GM21526 (cell line): ENCODE measurements at regions not wholly inside any gene's neighbourhood (a gene's known extent, or its start where the extent isn't known, plus 50 kb on each side); places are given as distances from the start of the nearest gene placed in this dataset.
"Not testable (repeated sequence)": the region's sequence is repeated elsewhere in the genome, so short reads cannot be mapped to it uniquely, and the experiment has no call there.

Experiments used
- ATAC-seq: cut with Tn5 transposase; IDR thresholded peaks from one replicate; pipeline ENCODE4 v1.9.1; 2021; ENCODE audit warnings: moderate library complexity; ENCODE audit not compliant: unreplicated experiment, low FRiP score

DNA sequence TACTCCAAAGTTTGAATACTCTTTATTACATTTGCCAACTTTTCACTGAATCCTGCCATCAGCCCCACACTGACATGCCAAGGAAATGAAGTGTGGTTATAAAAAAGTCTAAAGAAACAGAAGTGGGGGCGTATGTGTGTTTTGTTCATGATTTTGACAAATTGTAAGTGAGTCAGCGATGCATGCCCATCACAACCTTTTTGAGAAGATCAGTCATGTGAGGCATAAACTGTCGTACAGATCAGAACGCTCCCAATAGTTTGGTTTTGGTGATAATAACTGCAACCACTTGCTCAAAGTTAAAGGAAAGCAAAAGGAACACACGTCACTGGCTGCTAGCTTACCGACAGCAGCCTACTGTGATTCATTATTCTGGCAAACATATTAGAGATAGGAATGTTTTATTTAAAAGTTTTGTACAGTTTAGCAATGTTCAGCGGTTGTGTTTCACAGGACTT is 95.6 kb downstream of the RGS2 start:
- ATAC-seq, result no peak

DNA sequence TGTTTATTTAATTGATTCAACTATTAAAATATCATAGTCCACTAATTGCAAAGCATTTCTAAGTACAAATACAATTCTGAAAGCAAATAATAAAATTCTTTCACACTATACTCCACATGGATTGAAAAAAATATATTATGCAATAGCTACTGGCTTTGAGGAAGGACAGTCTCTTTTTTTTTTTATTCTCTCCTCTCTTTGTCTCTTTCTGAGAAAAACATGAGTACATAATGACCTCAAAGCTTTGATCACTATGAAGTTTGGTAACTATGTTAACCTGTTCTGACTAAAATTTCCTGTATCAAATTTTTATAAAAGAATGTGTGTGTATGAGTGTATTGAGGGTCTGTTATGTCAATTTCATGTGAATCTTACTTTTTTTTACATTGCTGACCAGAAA is 96.2 kb downstream of the RGS2 start:
- no peak for ATAC-seq

DNA sequence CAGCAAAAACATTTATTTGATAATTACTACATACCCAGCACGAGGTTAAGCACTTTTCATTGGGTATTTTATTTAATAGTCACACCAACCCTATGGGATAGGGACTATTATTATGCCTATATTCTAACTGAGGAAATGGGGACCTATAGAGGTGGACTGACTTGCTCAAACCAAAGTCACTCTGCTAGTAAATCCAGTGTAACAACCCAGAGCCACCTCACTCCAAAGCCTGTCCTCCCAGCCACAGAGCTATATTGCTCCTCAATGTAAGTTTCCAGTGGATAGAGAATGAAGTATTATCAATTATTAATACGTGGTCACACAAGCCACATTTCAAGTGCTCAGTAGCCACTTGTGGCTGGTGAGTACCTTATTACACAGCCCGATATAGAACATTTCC is 97.5 kb downstream of the RGS2 start:
- ATAC-seq, result no peak

DNA sequence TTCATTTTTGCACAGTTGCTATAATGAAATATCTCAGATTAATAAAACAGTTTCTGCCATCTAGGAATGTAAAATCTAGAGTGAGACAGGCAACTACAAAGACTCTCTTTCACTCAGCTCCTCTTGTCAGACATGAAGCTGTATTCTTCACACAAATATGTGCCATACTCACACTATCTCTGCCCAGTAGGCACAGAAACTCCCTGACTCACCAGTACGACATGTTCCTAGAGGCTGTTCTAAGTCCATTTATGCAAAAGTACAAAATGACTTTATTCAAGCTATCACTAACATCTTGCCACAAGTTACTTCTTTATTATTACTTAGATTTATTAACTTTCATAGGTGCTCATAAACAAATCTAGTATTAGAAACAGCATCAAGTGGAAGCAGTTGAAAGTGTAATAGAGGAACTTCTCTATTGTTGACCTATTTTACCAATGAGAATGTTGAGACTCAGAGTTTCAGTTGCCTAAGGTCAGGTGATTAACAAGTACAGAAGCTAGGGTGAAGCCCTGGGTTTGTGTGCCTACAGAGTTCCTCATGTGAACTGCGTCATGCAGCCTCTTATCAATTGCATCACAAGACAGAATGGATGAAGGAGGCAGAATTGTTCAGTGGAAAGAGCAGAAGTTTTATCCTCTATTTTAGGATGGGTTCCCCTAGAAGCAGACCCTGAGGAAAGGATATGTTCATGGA is 98.9 kb downstream of the RGS2 start:
- ATAC-seq, result peak; percentile 94

DNA sequence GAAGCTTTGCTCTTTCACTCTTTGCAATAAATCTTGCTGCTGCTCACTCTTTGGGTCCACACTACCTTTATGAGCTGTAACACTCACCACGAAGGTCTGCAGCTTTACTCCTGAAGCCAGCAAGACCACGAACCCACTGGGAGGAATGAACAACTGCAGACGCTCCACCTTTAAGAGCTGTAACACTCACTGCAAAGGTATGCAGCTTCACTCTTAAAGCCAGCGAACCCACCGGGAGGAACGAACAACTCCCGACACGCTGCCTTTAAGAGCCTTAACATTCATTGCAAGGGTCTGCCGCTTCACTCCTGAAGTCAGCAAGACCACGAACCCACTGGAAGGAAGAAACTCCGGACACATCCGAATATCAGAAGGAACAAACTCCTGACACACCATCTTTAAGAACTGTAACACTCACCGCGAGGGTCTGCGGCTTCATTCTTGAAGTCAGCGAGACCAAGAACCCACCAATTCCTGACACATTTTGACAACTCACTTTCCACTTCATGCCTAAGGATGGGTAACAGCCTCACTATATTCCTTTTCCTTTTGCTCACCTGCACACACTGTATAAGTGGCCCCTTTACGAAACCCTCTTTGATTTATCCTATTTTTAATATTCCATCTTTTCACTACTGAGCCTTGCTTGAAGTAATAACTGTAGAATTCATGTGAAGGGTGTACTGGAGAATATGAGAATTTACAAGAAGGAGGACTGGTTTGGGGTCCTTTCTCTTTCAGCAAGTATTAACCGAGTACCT is 103.2 kb downstream of the RGS2 start:
- ATAC-seq, result not testable (repeated sequence)

DNA sequence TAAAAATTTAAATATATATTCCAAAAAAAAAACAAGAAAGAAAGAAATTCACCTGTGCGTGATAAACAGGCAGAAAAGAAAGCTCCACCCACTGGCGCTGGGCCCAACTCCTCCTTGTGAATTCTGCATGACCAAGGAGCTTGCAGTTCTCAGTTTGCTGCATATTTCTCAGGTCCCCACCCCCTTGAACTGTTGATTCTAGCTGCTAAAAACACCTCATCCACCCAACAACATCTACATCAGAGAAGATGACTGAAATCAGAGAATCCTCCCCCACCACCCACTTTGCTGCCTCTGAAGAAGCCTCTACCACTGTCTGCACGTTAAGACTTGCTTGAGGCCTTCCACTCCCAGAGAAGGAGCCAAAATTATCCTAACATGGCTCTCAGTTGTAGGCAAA is 104.8 kb downstream of the RGS2 start:
- no peak for ATAC-seq

DNA sequence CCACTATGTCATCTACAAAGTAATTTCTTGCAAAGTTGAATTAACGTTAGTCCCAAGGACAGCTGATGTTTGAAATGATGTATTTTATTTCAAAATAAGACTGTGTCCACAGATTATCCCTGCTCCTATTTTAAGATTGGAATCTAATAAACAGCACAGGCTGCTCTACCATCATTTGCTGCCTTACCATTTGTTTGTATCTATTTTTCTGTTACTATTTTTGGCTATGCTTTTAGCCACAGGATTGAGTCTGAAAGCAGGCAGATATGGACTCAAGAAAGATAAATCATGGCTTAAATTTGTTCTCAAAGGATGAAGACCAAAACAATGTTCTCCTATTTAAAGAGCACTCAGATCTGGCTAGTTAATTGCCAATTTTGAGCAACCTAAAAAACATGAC is 105.3 kb downstream of the RGS2 start:
- no peak for ATAC-seq

DNA sequence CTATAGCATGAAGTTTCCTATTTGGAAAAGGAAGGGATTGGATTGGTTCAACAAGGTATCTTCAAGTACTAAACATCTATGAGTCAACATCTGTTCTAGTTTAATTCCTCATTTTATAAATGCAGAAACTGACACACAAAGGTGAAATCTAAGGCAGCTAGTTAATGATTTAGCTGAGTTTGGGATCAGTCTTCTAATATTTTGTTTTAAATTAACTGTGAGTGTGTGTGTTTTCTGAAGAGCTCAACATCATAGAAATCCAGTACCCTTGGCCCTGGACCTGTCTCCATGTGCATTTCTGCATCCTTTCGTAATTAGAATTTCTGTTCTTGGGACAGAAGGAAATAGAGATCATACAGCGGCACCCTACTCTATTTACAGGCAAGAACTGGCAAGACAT is 105.9 kb downstream of the RGS2 start:
- ATAC-seq, result no peak

DNA sequence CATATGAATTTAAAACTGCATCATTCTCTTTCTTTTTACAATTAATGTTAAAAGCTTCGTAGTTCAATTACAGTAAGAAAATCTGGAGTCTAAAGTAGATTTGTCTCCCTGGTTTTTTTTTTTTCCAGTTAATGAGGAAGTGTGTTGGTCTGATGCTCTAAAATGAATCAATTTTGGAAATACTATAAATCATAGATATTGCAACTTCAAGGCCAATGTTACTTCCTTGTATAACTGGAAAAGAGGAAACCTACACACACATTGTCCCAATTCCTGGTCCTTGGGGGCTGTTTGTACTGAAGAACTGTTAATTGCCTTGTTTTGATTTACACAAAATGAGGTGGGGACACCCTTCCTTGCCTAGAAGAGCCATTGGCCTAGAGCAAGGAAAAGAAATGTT is 107.2 kb downstream of the RGS2 start:
- no peak for ATAC-seq

DNA sequence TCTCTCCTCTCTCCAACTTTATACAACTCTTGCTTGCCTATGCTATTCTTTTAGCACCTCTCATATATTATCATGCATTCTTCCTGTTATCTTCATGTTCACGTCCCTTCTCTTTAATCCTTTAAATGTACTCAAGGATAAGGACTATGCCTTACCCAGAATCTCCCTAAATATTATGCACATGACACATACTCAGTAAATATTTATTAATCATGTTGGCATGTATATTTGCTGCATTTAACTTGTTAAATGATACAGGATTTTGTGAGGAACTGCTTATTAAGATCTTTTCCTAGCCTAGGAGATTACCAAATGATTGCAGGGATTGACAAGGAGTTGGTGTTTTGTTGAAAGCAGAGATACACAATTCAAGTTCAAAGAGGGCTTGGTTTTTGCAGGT is 109.4 kb downstream of the RGS2 start:
- ATAC-seq, result no peak

DNA sequence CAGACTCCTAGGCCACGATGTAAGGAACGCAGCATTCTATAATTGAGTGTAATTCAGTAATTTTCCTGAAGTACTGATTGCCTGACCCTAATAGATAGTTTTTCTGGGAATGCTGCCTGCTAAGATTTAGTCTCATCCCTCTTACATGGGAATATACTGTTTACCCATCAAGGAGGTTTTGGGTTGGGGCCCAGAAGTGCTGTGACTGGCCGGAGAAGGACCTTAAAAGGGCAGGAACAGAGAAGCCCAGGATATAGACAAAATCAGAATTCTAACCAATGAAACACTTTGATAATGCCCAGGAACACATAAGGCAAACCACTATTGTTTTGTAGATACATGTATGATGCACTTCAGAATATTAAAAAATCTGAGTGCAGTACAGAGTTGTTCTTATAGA is 111.6 kb downstream of the RGS2 start:
- no peak for ATAC-seq

DNA sequence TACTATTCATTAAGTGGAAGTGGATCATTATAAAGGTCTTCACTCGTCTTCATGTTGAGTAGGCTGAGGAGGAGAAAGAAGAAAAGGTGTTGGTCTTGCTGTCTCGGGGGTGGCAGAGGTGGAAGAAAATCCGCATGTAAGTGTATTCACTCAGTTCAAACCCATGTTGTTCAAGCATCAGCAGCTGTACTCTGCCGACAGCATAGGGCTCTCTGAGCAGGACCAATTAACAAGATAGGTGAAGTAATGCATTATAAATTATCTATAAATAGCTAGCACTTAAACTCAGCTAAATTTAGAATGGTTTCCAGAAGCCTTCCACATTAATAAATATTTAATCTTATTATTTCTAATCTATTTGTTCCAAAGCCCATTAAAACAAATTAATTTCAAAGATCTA is 116.8 kb downstream of the RGS2 start:
- no peak for ATAC-seq

DNA sequence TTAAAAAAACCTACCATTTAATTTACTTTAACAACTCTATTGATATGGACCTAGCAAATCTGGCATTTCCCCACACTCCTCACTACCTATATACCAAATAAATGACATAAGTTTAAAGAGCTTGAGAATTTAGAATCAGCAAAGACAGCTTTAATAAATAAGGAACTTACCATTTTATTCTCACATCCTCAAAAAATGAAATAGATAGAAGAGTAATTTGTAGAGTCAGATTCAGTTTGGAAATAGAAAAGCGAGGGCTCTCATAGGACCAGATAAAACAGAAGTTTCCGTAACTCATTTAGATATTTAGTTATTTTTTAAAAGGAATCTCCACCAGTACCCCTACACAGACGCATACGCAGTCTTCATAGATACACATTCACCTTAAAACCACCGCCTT is 117.9 kb downstream of the RGS2 start:
- ATAC-seq, result no peak

DNA sequence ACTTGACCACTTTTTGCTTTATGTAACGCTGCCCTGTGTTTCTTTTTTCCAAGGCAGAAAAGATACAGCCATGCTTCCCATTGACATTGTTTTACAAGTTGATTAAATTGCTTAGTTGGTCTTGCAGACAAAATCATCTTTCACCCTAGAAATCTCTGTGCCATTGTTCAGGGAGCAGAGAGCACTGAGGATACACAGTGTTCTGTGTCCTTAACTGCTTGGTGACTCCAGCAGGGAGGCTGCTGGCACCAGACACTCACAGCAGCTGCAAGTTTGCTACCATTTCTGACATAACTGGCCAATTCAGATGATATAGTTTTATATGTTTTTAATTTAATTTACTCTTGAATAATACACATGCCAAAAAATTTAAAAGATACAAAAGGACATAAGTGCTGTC is 118.7 kb downstream of the RGS2 start:
- no peak for ATAC-seq

DNA sequence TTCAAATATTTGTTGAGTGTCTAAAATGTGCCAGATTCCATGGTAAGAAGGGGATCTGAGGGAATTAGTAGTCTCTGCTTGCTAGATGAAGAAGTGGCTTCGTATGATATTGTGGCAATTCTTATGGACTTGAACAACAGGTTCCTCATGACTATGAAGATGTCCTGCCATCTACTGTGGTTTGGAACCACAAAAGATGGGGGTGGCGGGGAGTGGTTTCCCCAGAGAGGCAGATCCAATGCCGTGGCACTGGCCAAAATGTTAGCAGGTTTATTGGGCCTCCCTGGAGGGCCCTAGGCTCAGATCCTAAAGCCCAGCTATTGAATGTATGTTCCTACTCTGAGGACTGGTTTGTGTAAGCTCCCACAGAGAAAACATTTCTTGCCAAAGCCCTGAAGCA is 120.8 kb downstream of the RGS2 start:
- ATAC-seq, result no peak

DNA sequence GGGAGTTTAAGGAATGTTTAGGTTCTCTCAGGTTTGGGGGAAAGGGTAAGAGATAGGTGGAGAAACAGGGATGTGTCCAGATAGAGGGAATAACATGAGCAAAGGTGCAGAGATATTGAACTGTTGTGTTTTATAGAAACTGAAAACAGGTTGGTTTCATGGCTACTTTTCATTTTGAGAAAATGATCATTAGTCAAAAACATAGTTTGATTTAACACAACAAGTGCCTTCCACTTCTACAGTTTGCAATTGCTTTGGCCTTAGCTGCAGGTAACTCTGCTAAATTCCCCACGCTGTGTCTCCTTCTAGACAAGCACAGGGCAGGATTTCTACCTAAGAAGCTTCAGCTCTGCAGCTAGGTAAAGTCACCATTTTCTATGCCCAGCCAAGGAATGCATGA is 124.9 kb downstream of the RGS2 start:
- ATAC-seq, result no peak

DNA sequence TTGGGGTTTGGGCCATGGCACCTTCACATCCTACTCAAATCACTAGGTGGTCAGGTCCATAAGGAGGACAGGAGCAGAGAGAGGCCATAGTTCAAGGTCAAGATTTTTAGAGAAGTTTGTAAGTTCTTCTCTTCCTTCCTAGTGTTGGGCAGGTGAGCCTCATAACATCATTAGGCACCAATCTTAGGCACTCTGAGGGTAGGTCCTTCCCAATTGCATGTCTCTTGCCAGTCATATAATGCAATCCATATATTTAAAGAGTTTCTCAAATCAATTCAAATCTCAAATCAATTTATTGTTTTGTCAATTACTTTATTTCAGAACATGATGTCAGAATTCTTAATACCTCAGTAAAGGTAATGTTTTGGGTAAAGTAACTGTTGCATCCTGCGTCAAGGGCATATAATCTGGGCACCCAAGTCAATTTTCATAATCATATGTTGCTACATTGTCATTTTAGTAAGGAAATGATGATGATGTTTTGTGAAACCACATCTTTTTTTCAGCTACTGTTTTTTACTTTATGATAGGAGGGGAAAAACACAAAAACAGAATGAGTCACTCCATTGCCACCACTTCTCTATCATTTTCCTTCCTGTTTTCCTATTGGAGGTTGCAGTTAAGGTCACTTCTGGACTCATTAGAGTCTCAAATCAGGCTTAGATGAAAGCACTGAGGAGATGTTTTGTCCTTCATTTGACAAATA is 122.7 kb downstream of the UCHL5 start:
- no peak for ATAC-seq

DNA sequence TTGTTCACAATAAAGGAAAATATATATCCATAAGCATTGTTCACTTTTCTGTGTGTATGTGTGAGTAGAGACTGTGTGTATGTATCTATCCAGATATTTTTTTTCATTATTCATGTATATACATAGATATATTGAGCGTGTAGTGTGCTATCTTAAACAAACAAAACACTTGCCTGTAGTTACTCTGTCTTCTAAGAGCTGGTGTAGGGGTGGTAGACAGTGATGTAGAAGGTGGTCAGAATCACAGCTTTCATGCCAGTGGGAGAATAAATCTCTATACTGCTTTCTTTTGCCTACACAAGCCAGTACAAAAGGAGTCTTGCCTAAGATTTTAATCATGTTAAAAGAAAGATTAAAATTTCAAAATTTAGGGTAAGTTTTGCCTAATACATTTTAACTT is 122.0 kb downstream of the UCHL5 start:
- no peak for ATAC-seq

DNA sequence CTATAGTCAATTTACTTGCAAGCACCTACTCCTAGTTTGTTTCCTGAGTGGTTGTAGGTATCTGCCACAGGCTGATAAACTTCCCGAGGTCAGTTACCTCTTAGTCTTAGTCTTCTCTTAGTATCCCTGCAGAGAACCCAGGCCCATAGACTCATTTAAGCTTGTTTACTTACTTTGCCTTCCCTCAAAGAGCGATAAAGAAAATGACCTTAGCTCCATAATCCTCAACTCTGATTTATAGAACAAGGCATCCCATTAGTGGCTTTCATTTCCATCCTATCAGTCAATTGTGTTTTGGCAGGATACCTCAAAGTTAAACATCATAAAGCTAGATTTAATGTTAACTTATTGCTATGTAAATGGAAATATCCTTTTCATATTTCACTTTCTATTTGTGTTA is 119.7 kb downstream of the UCHL5 start:
- no peak for ATAC-seq

DNA sequence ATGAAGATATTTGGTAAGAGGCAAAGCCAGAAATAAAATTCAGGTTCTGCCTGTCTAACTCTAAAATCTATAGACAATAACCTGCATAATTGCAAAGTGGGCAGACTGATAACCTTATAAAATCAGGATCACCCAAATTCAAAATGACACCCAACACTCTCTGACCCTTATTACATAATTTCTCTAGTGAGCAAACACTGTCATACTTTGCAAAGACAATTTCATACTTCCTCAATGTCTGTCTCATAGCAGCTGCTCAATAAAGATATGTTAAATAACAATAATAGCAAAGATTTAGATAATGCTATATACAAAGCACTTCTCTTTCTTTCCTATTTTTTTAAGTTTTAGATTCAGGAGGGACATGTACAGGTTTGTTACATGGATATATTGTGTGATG is 118.5 kb downstream of the UCHL5 start:
- ATAC-seq, result no peak

DNA sequence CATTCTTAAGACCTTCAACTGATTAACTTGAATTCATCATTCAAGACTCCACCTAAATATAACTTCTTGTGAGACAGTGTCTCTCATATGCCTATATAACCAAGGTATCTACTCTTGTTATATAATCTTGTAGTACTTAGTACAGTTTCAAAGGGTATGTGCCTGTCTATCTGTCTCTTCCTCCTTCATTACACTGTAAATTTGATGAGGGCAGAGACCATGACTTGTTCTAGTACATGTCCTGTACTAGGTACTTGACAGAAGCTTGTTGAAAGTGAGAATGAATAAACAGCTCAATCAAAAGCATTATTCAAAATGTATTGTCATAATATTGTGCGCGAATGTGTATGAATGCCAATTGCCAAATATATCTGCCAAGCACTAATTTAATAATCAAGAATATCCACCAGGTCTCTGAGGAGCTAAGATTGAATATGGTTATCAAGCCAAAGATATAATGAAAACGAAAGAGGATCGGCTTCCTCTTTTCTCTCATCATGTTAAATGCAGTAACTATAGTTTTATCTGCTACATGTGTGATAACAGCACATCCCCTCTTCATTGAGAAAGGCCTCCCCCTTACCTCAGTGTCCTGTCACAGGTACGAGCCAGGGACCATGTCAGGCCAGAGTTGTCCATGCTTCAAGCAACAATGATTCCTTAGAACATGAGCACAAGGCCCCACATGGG is 117.3 kb downstream of the UCHL5 start:
- ATAC-seq, result no peak
